Heart left ventricle (tissue), 16 donors: ENCODE measurements at regions not wholly inside any gene's neighbourhood (a gene's known extent, or its start where the extent isn't known, plus 50 kb on each side); places are given as distances from the start of the nearest gene placed in this dataset.

Experiments
- ATAC-seq, 4 donors: fragments of 200-7000 bp; cut with Tn5 transposase; one replicate each; pipeline ENCODE4 v1.9.1; 2020 to 2022; ENCODE audit warnings: moderate library complexity in 4 of 4, mild to moderate bottlenecking in 3 of 4, moderate number of reproducible peaks in 1 of 4
- DNase-seq, 5 donors: peaks; one replicate each; pipeline ENCODE4 v3.0.0-alpha.2; 2020
- H3K27ac ChIP-seq, 12 donors: fragments of 200-600 bp; sonication (generic) in 4 of 12; one replicate each; pipeline versions ENCODE4 v1.5.0 to v1.8.0; 2016 to 2022; ENCODE audit warnings: mild to moderate bottlenecking in 2 of 12
- H3K27me3 ChIP-seq, 9 donors: fragments of 200-600 bp; sonication (generic) in 2 of 9; one replicate each; pipeline versions ENCODE4 v1.5.1 to v1.8.0; 2016 to 2022; ENCODE audit warnings: mild to moderate bottlenecking in 3 of 9
- H3K36me3 ChIP-seq, 9 donors: fragments of 200-600 bp; sonication (generic) in 2 of 9; one replicate each; pipeline versions ENCODE4 v1.5.0 to v1.8.0; 2018 to 2022; ENCODE audit warnings: mild to moderate bottlenecking in 2 of 9
- H3K4me1 ChIP-seq, 12 donors: fragments of 200-600 bp; sonication (generic) in 4 of 12; one replicate each; pipeline versions ENCODE4 v1.5.0 to v1.8.0; 2016 to 2022; ENCODE audit warnings: mild to moderate bottlenecking in 3 of 12
- H3K4me3 ChIP-seq, 12 donors: fragments of 200-600 bp; sonication (generic) in 4 of 12; one replicate each; pipeline versions ENCODE4 v1.5.0 to v1.8.0; 2017 to 2022; ENCODE audit warnings: mild to moderate bottlenecking in 9 of 12, moderate library complexity in 4 of 12
- H3K9me3 ChIP-seq, 12 donors: fragments of 200-600 bp; sonication (generic) in 4 of 12; one replicate each; pipeline versions ENCODE4 v1.5.0 to v1.8.0; 2016 to 2022; ENCODE audit warnings: mild to moderate bottlenecking in 1 of 12
- POLR2A ChIP-seq, 2 donors: fragments of 450-650 bp; IDR thresholded peaks; one replicate each; pipeline ENCODE4 v1.6.1; 2017; ENCODE audit warnings: antibody characterized with exemption in 2 of 2, mild to moderate bottlenecking in 2 of 2, moderate library complexity in 2 of 2
- WGBS, 4 donors: extraction: QIAGEN DNeasy Blood & Tissue Kit in 2 of 4; methylation state at CpG; one replicate each; pipeline versions ENCODE4 v1.1.5 to v1.1.7; 2013 to 2018; 5-methylcytosine and 5-hydroxymethylcytosine counted together
- intact Hi-C, 10 donors: fragments of 100-400 bp; cut with DNase I; formaldehyde crosslinking; loops; one replicate each; pipeline versions ENCODE4 v1.11.1 to v1.14.2; 2022
- TF ChIP-seq, protein P1 (sequence below), 12 donors: fragments of 200-600 bp; sonication (generic) in 4 of 12; IDR thresholded peaks; one replicate each; pipeline versions ENCODE4 v1.5.0 to v1.8.0; 2018 to 2022; ENCODE audit warnings: antibody characterized with exemption in 12 of 12, mild to moderate bottlenecking in 5 of 12
- donor health status: ischemic (EF 13 %, LVEDD 7.1; RV severe dilation, severe dysfunction).
- donor health status: healthy with polysubstance abuse.
- donor health status: DM: no; HTN: yes; CAD: no.
- donor health status: DM: no; HTN: no; CAD: no.
- donor health status: ischemic (EF 25% LVEDD 6.9; RV normal size, moderate dysfunction).
- donor health status: ischemic (EF 25% LVEDD 5.7; RV mildly dilated, moderate dysfunction).
- donor health status: healthy.
- donor health status: DM: yes; HTN: yes; CAD: no.
- donor health status: ischemic (EF 35%, LVEDD 5.7; RV mildly dilated, moderate dysfunction).
- donor health status: nonischemic (EF 11% LVEDD 7.7; RV severe dilation, severe dysfunction).
- donor health status: DM: yes; HTN: yes; CAD: no.
- donor health status: PGD.
- donor health status: ischemic (EF 29% LVEDD 5.4; RV normal size, mild dysfunction).
- donor health status: nonischemic (EF 23%, LVEDD 6.1; RV moderate dilation, normal function).

DNA sequence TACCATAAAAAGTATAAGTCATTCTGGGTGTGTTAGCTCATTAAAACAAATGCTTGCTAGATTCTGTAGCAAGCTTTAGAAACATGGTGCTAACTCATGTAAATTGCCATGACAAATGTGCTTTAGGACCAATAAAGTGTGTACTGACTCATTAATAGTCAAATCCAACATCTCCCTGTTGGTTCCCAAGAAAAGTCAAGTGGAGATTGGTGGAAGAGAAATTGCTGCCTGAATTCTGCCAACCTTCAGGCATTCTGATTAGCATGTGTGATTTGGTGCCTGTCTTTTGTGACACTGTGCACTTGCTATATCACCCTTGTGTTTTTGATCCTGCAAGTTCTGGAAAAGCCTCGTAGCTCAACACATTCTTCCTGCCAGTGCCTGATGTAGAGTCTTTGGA lies 503.8 kb upstream of the BOD1L1 start:
- Histone ChIP-seq H3K4me1 (peaks cover 0 to 12% (median 0%) of the 10 kb centered on the region in 12 donors), H3K9me3 (no peaks in the 10 kb centered on the region), H3K27me3 (no peaks in the 10 kb centered on the region), H3K4me3 (no peak overlapping the region), H3K36me3 (no peaks in the 10 kb centered on the region), H3K27ac (no peak overlapping the region)
- TF ChIP-seq POLR2A (IDR thresholded peaks at IDR 0.05) = no peak
- TF ChIP-seq, protein P1, sequence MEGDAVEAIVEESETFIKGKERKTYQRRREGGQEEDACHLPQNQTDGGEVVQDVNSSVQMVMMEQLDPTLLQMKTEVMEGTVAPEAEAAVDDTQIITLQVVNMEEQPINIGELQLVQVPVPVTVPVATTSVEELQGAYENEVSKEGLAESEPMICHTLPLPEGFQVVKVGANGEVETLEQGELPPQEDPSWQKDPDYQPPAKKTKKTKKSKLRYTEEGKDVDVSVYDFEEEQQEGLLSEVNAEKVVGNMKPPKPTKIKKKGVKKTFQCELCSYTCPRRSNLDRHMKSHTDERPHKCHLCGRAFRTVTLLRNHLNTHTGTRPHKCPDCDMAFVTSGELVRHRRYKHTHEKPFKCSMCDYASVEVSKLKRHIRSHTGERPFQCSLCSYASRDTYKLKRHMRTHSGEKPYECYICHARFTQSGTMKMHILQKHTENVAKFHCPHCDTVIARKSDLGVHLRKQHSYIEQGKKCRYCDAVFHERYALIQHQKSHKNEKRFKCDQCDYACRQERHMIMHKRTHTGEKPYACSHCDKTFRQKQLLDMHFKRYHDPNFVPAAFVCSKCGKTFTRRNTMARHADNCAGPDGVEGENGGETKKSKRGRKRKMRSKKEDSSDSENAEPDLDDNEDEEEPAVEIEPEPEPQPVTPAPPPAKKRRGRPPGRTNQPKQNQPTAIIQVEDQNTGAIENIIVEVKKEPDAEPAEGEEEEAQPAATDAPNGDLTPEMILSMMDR (IDR thresholded peaks at IDR 0.05) = no peak
- 24 to 54% (median 49%) methylated on average over 1 of the region's 1 CpG for WGBS, 4 donors
- intact Hi-C loops = no loop called here
- ATAC-seq (no peak), DNase-seq (no peak)

DNA sequence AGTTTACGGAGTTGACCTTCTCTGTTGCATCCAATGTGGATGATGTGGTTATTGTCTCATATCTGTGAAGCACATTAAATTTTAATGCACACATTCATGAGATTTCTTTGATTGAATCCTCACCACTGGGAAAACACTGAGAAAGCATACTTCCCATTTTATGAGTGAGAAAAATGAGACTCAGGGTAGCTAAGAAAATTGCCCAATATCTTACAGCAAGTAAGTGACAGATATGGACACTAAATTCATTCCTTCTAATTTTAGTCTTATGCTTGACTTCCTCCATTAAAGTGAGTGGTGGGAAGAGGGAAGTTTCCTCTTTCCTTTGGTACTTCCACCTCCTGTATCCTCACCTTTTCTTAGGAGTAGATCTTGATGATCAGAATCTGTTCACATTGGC lies 504.8 kb upstream of the BOD1L1 start:
- no peak overlapping the region for H3K4me3 ChIP-seq
- no peaks in the 10 kb centered on the region for H3K27me3 ChIP-seq
- peaks cover 0 to 12% (median 0%) of the 10 kb centered on the region in 12 donors for H3K4me1 ChIP-seq
- 84 to 98% (median 96%) methylated on average over 1 of the region's 1 CpG for WGBS, 4 donors
- DNase-seq (no peak), ATAC-seq (no peak)
- H3K27ac ChIP-seq = no peak overlapping the region
- H3K36me3 ChIP-seq = no peaks in the 10 kb centered on the region
- intact Hi-C loops = no loop called here
- TF ChIP-seq POLR2A (IDR thresholded peaks at IDR 0.05) = no peak
- TF ChIP-seq, protein P1 (IDR thresholded peaks at IDR 0.05) = no peak
- H3K9me3 ChIP-seq = no peaks in the 10 kb centered on the region

DNA sequence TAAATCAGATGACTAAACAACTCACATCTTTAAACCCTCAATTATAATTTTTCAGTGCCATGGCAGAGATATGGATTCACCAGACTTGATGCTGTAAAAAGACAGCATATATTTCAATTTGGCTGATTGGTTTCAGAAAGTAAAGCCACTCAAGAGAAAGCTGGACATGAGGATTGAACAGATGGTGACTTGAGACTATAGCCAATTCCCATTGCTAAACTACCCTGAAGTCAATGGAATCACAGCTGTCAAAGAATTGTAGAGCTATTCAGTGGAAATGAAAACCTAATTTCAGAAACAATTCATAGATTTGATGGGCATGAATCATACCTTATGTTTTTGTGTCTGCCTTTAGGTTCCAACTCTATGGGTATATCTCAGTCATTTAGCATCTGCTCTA lies 510.6 kb upstream of the BOD1L1 start:
- Histone ChIP-seq H3K4me3 (no peak overlapping the region), H3K36me3 (no peaks in the 10 kb centered on the region), H3K9me3 (peaks cover 0 to 3% (median 0%) of the 10 kb centered on the region in 12 donors), H3K27me3 (no peaks in the 10 kb centered on the region), H3K27ac (no peak overlapping the region), H3K4me1 (no peaks in the 10 kb centered on the region)
- ATAC-seq = no peak
- TF ChIP-seq POLR2A (IDR thresholded peaks at IDR 0.05) = no peak
- TF ChIP-seq, protein P1 (IDR thresholded peaks at IDR 0.05) = no peak
- intact Hi-C loops = no loop called here
- DNase-seq = no peak

DNA sequence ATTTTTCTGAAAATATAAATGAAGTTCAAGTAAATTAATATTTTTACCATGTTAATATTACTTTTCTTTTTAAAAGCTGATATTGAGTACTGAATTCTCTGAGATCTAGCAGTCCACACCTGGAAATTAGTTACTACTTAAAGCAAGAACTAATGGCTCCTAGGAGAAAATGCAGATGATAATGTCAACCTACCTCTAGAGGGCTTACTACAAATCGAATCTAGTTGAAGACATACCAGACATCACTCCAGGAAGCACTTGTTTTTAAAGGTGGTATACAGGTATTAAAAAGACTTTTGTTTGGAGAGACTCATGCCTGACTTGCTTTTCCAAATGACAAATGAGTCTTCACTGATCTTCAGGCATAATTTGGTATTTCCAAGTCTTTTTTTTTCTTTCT lies 516.4 kb upstream of the BOD1L1 start:
- 18 to 37% (median 28%) methylated on average over 1 of the region's 1 CpG for WGBS, 4 donors
- no peaks in the 10 kb centered on the region for H3K4me1 ChIP-seq
- H3K4me3 ChIP-seq = no peak overlapping the region
- TF ChIP-seq, protein P1 (IDR thresholded peaks at IDR 0.05) = no peak
- TF ChIP-seq POLR2A (IDR thresholded peaks at IDR 0.05) = no peak
- peaks cover 0 to 3% (median 0%) of the 10 kb centered on the region in 12 donors for H3K9me3 ChIP-seq
- H3K36me3 ChIP-seq = no peaks in the 10 kb centered on the region
- H3K27ac ChIP-seq = no peak overlapping the region
- no peak for DNase-seq
- intact Hi-C loops = no loop called here
- no peaks in the 10 kb centered on the region for H3K27me3 ChIP-seq
- ATAC-seq = no peak
